NCI-H2171 treated with DMSO at 0.1 percent for 48 hours (cell line): ENCODE measurements at regions not wholly inside any gene's neighbourhood (a gene's known extent, or its start where the extent isn't known, plus 50 kb on each side); places are given as distances from the start of the nearest gene placed in this dataset.

ENCODE experiments used
- DNase-seq: peaks from one replicate; lab custom pipeline; 2025; lab: John Stamatoyannopoulos, UW

GRCh38 chr11:42179216-42179615 is 719.8 kb upstream of the LRRC4C start:
- DNase-seq, result no peak

GRCh38 chr11:42195289-42196013 is 736.0 kb upstream of the LRRC4C start:
- DNase-seq, result no peak

DNA sequence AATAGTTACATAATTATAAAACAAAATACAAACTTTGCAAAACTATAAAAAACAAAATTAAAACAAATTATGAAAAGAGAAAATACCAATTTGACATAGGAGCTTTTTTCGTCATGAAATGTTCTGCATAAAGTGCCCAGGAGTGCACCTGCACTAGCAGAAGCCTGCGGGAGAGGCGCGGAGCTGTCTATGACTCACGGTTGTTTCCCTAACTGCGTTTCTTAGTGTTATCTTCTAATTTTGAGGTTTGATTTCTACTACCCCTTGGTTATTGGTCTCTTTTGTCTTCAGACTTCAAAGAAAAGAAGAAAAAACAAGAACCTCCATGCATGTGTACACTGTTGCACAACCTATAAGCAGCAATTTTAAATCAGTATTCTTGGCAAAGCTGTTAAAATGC is 740.9 kb upstream of the LRRC4C start:
- DNase-seq, result no peak

DNA sequence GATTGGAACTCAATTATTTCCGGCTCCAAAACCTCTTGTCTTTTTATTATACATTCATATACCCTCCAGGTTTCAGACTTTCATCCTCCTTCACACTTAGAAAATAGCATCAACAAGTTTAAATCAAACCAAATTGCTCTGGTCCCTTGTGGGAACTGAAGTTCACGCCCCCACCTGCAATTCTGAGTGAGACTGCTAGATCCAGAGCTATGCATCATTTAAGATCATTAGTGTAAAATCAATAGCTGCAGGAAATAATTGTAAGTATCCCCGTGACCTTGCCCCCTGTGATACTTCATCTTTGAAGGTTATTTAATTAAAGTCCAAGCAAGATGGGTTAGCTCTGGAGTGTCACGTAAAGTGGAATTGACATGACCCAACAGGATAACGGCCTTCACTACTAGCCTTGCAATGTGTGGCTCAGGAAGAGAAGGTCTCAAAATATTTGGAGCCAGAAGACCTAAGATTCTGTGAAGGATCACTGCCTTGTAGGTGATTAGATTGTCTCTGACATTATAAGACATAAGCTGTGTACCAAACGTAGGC is 742.2 kb upstream of the LRRC4C start:
- no peak for DNase-seq

- no peak for DNase-seq
Observed at GRCh38 chr11:42205518-42205917, 746.1 kb upstream of the LRRC4C start.

- DNase-seq, result no peak
Observed at GRCh38 chr11:42225664-42226063, 766.2 kb upstream of the LRRC4C start.

- no peak for DNase-seq
Observed at GRCh38 chr11:42232673-42233072, 773.2 kb upstream of the LRRC4C start.

DNA sequence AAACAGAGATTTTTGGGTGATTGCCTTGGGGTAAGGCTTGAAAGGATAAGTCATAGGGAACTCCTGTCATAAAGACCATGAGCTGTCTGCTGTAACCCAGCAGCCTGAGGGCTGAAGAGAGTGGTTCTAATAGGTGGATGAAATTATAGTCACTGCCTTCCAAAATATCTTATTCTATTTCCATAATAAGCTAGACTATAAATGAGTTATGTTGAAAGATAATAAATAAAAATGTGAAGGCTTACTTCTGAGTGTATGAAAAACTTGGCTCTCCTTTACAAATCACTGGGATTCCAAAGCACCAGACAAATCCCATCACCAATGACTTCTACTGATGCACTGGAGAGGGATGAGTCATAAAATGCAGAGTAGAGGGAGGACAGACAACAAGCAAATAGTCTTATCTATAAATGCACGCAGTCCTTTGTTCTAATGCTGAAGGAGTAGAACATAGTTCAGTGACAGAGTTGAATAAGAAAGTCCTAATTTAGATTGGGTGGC is 775.0 kb upstream of the LRRC4C start:
- DNase-seq, result no peak

GRCh38 chr11:42237701-42238235 is 778.3 kb upstream of the LRRC4C start:
- DNase-seq, result no peak

DNA sequence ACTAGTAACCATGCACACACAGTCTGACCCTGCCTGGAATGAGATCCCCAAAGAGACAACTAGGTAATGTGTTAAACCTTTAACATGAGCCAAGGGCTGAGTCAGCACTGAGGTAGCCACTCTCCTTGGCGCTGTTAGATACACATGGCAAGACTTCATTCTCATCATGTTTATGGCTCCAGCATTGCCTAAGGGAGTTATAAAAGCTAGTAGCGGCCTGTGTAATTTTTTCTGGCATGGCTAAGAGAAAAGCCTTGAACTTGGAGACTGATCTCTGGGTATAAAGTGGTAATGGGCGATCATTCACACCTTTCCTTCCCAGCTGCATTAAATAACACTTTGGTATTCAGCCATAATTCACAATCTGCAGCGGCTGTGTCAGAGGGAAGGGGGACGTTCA is 779.7 kb upstream of the LRRC4C start:
- no peak for DNase-seq

DNA sequence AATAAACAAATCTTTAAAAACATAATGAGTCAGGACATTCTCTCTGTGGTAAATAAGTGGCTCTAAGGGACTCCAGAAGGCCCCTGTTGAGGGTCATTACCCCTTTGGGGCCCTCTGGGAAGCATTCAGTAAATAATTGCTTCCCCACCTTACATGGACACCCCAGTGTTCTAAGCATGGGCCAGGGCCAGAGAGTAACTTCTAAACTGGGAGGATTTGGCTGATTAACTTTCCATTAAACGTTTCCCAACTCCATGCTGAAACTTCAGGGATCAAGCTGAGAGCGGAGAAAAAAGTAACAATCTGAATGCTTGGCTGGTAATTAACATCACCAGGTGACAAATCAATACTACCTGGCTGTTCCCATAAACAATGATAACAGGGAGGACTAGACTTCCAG is 783.9 kb upstream of the LRRC4C start:
- no peak for DNase-seq

DNA sequence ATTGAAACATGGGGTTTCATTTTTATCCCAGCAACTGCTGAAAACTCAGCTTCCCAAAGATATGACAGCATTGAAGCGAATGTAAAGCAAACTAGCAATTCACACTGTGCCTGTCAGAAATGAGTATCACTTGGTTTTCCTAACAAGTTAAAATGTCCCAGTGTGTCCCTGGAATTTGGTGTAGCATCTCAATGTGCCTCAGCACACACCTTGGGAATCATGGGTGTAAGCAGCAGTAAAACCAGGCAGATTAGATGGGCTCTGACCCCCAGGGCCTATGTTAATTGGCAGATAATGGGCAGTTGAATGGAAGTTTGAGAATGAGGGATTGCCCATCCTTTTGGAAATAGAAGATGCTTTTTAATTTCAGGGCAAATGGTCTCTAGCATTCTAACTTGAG is 784.9 kb upstream of the LRRC4C start:
- DNase-seq, result no peak

DNA sequence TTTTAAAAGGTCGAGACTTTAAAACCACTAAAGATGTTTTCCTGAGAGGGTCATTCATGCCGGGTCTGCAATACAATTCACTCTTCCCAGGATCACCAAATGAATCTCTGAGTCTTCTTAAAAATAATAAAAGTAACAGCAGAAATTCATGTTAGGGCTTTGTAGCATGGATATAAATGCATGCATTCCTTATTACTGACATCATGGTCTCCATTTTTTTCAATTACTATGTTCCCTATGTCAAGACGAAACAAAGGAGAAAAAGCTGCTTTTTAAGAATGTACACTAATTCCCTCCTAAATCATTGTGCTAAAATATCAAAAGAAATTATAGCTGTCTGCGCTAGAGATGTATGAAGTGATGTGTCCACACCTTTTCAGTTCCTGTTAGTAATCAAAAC is 789.9 kb upstream of the LRRC4C start:
- DNase-seq, result no peak

- DNase-seq, result no peak
Observed at GRCh38 chr11:42249956-42250355, 790.5 kb upstream of the LRRC4C start.

DNA sequence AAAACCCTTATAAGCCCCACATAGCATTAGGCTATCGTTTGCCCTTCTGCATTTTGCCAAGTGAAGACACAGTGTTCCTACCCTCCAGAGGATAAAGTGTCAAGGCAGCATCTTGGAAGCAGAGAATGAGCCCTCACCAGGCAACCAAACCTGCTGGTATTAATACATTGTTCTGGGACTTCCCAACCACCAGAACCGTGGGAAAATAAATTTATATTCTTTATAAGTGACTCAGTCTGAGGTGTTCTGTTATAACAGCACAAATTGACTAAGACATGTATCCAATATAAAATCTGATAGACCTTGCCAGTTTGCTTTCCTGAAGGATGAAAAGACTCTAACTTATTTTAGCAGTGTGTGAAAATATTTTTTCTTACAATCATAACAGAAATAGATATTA is 792.5 kb upstream of the LRRC4C start:
- no peak for DNase-seq

GRCh38 chr11:42253156-42253555 is 793.7 kb upstream of the LRRC4C start:
- no peak for DNase-seq

DNA sequence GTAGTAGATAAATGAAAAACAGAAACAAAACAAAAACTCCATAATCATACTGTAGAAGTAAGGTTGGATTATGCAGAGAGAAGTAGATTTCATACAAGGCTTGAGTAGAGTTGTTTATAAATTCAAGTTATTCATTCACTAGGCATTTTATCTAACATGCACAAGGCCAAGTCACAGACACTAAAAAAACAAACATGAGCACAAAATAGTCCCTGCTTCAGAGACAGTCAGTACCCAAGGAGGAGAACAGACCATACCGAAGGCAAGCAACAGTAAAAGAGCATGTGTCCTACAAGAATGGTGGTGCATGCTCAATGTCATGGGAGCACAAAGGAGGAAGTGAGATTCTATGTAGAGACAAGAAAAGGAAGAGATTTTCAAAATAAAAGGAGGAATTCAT is 796.5 kb upstream of the LRRC4C start:
- no peak for DNase-seq

DNA sequence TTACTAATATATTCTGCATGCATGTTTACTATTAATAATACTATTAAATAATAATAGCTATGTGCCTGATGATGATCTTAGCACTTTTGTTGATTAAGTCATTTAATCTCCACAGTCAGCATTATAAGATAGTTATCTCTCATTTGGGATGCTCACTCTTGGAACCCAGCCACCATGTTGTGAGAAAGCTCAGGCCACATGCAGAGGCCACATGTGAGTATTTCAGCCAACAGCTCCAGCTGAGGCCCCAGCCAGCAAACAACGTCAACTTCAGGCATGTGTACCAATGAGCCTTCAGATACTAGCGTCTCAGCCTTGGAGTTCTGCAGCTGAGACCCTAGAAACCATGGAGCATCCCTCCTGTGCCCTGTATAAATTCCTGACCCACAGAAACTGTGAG is 798.1 kb upstream of the LRRC4C start:
- DNase-seq, result no peak

DNA sequence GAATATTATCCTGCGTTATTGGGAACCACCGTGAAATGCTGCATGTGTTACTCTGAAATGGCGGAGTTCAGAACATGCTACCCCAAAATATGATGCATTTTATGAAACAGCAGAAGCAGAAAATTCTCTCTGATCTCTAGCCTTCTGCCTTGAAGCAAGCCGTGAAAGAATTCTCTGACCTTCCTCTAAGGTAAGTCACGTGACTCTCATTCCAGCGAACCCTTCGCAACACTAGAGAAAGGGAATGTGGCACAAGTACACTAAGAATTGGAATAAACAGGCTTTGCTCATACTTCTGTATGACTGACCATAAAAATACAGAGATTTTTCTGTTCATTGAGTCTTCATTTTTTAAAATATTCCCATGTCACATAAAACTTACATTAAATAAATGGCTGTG is 805.6 kb upstream of the LRRC4C start:
- DNase-seq, result no peak

DNA sequence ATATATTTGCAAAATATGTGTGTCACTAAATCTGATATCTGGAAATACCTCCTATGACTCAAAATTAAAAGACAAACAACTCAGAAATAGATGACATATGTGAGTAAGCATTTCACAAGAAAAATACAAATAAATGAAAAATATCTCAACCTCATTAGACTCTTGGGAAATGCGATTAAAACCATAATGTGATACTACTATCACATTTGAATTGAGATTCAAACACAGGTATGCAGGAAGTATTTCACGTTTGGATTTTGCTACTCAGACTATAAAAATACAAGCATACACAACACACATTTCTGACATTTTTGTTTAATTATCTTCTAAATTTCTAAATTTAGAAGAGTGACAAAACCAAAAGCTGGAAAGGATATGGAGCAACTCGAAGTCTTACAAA is 811.9 kb upstream of the LRRC4C start:
- DNase-seq, result no peak

DNA sequence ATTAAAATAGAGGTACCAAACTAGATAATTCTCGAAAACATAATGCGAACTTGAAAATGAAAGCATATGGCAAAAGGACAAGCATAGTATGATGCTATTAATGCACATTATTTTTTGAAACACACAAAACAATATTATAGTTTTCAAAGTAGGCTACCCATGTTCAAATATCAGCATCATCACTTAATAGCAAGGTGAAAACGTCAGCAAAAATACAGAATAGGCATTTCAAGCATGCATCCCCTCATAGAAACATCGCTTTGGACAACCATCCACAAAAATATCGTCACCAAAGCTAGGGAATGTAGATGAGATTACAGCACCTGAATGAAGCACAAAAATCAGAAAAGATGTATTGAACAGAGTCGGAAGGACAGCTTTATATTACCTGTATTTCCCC is 814.5 kb upstream of the LRRC4C start:
- DNase-seq, result no peak

- no peak for DNase-seq
Observed at GRCh38 chr11:42296910-42297309, 837.5 kb upstream of the LRRC4C start.

DNA sequence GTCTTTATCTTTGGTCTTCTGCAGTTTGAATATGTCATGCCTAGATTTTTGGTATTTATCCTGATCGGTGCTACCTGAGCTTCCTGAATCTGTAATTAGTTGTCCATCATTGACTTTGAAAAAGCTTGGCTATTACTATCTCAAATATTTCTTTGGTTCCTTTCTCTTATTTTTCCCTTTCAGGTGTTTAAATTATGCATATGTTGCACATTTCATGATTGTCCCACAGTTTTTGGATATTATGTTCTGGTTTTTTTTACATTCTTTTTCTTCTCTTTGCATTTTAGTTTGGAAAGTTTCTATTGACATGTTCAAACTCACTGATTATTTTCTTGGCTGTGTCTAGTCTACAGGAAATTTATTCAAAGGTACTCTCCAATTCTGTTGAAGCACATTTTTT is 840.3 kb upstream of the LRRC4C start:
- DNase-seq, result no peak

GRCh38 chr11:42301777-42302176 is 842.3 kb upstream of the LRRC4C start:
- no peak for DNase-seq
